ENCODE measurements at regions not wholly inside any gene's neighbourhood (a gene's known extent, or its start where the extent isn't known, plus 50 kb on each side); places are given as distances from the start of the nearest gene placed in this dataset.

DNA sequence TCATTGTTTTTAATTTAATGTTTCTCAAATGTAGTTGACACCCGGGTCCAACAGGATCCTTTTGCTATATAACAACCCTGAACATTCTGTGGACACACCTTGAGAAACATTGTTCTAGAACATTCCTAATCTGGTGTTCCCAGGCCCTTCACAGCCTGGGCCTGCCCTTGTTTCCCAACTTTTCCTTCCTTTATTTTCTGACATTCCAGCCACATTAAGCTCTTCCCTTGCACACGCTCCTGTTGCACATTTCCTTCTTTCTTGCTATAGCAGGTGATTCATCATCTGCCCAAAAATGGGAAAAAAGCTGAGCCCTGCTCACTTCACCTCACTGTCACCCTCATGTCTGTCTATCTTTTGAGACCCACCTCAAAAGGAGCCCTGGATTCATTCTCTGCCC is 67.9 kb upstream of the MARCHF10 start:
- H4K20me1 ChIP-seq (ENCODE audit: insufficient read depth): no peaks in the 10 kb centered on the region
- H3K9me3 ChIP-seq (ENCODE audit: low read length): no peaks in the 10 kb centered on the region
- TF ChIP-seq TAF1 (IDR thresholded peaks at IDR 0.05; ENCODE audit: low read depth) (no peak), POLR2AphosphoS5 (IDR thresholded peaks at IDR 0.05) (no peak), EP300 (conservative IDR thresholded peaks at IDR 0.05; ENCODE audit: poor library complexity, severe bottlenecking) (no peak)
- TF ChIP-seq, protein P1, sequence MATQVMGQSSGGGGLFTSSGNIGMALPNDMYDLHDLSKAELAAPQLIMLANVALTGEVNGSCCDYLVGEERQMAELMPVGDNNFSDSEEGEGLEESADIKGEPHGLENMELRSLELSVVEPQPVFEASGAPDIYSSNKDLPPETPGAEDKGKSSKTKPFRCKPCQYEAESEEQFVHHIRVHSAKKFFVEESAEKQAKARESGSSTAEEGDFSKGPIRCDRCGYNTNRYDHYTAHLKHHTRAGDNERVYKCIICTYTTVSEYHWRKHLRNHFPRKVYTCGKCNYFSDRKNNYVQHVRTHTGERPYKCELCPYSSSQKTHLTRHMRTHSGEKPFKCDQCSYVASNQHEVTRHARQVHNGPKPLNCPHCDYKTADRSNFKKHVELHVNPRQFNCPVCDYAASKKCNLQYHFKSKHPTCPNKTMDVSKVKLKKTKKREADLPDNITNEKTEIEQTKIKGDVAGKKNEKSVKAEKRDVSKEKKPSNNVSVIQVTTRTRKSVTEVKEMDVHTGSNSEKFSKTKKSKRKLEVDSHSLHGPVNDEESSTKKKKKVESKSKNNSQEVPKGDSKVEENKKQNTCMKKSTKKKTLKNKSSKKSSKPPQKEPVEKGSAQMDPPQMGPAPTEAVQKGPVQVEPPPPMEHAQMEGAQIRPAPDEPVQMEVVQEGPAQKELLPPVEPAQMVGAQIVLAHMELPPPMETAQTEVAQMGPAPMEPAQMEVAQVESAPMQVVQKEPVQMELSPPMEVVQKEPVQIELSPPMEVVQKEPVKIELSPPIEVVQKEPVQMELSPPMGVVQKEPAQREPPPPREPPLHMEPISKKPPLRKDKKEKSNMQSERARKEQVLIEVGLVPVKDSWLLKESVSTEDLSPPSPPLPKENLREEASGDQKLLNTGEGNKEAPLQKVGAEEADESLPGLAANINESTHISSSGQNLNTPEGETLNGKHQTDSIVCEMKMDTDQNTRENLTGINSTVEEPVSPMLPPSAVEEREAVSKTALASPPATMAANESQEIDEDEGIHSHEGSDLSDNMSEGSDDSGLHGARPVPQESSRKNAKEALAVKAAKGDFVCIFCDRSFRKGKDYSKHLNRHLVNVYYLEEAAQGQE (IDR thresholded peaks at IDR 0.05; ENCODE audit: borderline replicate concordance): no peak
- H2AFZ ChIP-seq (ENCODE audit: low read depth, low read length): no peak overlapping the region
- H3K36me3 ChIP-seq (ENCODE audit: insufficient read depth, low read length): no peaks in the 10 kb centered on the region
- H3K9me2 ChIP-seq (ENCODE audit: insufficient read depth, low read length): no peaks in the 10 kb centered on the region
- no peak overlapping the region for H3K27ac ChIP-seq (ENCODE audit: low read length)
- no peaks in the 10 kb centered on the region for H3K27me3 ChIP-seq (ENCODE audit: insufficient read depth, low read depth, low read length)
- H3K4me2 ChIP-seq (ENCODE audit: low read length): no peak overlapping the region
- no peak overlapping the region for H3K9ac ChIP-seq (ENCODE audit: low read length)
- H3K79me2 ChIP-seq (replicated peaks; ENCODE audit: insufficient read depth, low read length): no peaks in the 10 kb centered on the region
- H3F3A ChIP-seq (ENCODE audit: insufficient read depth, low read length, poor library complexity, severe bottlenecking): peaks cover 6% of the 10 kb centered on the region
- no peak overlapping the region for H3K4me3 ChIP-seq (ENCODE audit: low read length)

DNA sequence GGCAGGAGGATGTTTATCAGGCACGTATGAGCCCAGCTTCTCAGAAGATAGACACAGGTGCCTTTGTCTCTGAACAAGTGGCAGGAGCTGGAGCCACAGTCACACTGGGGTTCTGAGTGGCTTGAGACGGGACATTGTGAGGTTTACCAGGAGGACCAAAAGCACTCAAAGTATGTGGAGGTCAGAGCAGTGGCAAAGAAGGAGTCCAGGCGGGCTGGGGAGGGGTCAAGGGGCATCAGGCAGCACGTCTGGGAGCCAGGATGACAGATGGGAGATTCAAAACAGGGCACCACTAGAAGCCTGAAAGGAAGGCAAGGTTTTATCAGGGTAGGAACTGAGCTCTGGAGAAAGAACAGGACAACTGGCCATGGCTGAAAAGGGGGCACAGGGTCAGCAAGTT is 67.2 kb upstream of the MARCHF10 start:
- no peaks in the 10 kb centered on the region for H4K20me1 ChIP-seq (ENCODE audit: insufficient read depth)

More for the DNA sequence above, 67.2 kb upstream of the MARCHF10 start:
- Histone ChIP-seq H3K9me3 (ENCODE audit: low read length) (no peaks in the 10 kb centered on the region), H3K4me2 (ENCODE audit: low read length) (no peak overlapping the region), H3K36me3 (ENCODE audit: insufficient read depth, low read length) (no peaks in the 10 kb centered on the region), H3F3A (ENCODE audit: insufficient read depth, low read length, poor library complexity, severe bottlenecking) (peaks cover 7% of the 10 kb centered on the region), H3K4me3 (ENCODE audit: low read length) (no peak overlapping the region), H3K9me2 (ENCODE audit: insufficient read depth, low read length) (no peaks in the 10 kb centered on the region), H3K27ac (ENCODE audit: low read length) (no peak overlapping the region), H3K27me3 (ENCODE audit: insufficient read depth, low read depth, low read length) (no peaks in the 10 kb centered on the region), H3K79me2 (replicated peaks; ENCODE audit: insufficient read depth, low read length) (no peaks in the 10 kb centered on the region), H3K9ac (ENCODE audit: low read length) (no peak overlapping the region), H2AFZ (ENCODE audit: low read depth, low read length) (no peak overlapping the region)
- TF ChIP-seq MXI1 (conservative IDR thresholded peaks at IDR 0.05; ENCODE audit: poor library complexity, severe bottlenecking) (no peak), TAF1 (IDR thresholded peaks at IDR 0.05; ENCODE audit: low read depth) (no peak), EZH2 (IDR thresholded peaks at IDR 0.05; ENCODE audit: borderline replicate concordance, insufficient read depth, low read length, poor library complexity, severe bottlenecking) (no peak), EP300 (conservative IDR thresholded peaks at IDR 0.05; ENCODE audit: poor library complexity, severe bottlenecking) (no peak), SMC3 (conservative IDR thresholded peaks at IDR 0.05; ENCODE audit: poor library complexity) (no peak), RAD21 (conservative IDR thresholded peaks at IDR 0.05) (no peak), POLR2AphosphoS5 (IDR thresholded peaks at IDR 0.05) (no peak)
- TF ChIP-seq, protein P1 (IDR thresholded peaks at IDR 0.05; ENCODE audit: borderline replicate concordance): no peak
- TF ChIP-seq, protein P2, sequence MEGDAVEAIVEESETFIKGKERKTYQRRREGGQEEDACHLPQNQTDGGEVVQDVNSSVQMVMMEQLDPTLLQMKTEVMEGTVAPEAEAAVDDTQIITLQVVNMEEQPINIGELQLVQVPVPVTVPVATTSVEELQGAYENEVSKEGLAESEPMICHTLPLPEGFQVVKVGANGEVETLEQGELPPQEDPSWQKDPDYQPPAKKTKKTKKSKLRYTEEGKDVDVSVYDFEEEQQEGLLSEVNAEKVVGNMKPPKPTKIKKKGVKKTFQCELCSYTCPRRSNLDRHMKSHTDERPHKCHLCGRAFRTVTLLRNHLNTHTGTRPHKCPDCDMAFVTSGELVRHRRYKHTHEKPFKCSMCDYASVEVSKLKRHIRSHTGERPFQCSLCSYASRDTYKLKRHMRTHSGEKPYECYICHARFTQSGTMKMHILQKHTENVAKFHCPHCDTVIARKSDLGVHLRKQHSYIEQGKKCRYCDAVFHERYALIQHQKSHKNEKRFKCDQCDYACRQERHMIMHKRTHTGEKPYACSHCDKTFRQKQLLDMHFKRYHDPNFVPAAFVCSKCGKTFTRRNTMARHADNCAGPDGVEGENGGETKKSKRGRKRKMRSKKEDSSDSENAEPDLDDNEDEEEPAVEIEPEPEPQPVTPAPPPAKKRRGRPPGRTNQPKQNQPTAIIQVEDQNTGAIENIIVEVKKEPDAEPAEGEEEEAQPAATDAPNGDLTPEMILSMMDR (IDR thresholded peaks at IDR 0.05; ENCODE audit: poor library complexity, severe bottlenecking): no peak

All from neural cell (in vitro differentiated cells).